WTC11 (cell line): ENCODE measurements at regions not wholly inside any gene's neighbourhood (a gene's known extent, or its start where the extent isn't known, plus 50 kb on each side); places are given as distances from the start of the nearest gene placed in this dataset.

Experiments
- ATAC-seq: fragments of 200-7000 bp; cut with Tn5 transposase; 2 replicates; pipeline ENCODE4 v1.10.0; 2021; ENCODE audit warnings: mild to moderate bottlenecking, moderate library complexity
- CTCF ChIA-PET: fragments of 300-600 bp; sonication (Branson Sonifier 250); formaldehyde crosslinking; loops from one replicate; lab custom pipeline; 2021; ENCODE audit warnings: antibody characterized with exemption; lab: Charles Lee
- POLR2A ChIA-PET: fragments of 350-600 bp; sonication (Branson Sonifier 250); formaldehyde crosslinking; loops from one replicate; lab custom pipeline; 2021; ENCODE audit warnings: antibody characterized with exemption; lab: Charles Lee
- DNase-seq: peaks from one replicate; pipeline ENCODE4 v3.0.0; 2021; ENCODE audit warnings: low spot score
- H3K27ac Mint-ChIP-seq: 2 replicates; pipeline ENCODE4 v1.8.0; 2021; ENCODE audit warnings: mixed read lengths
- H3K27me3 Mint-ChIP-seq: 2 replicates; pipeline ENCODE4 v1.8.0; 2021; ENCODE audit warnings: low read depth, mild to moderate bottlenecking, moderate library complexity, mixed read lengths
- H3K36me3 Mint-ChIP-seq: 2 replicates; pipeline ENCODE4 v1.8.0; 2021; ENCODE audit warnings: mixed read lengths
- H3K4me1 Mint-ChIP-seq: 2 replicates; pipeline ENCODE4 v1.8.0; 2022; ENCODE audit warnings: mixed read lengths
- H3K4me3 Mint-ChIP-seq: 2 replicates; pipeline ENCODE4 v1.8.0; 2021; ENCODE audit warnings: mild to moderate bottlenecking, moderate library complexity, mixed read lengths
- H3K9me3 Mint-ChIP-seq: 2 replicates; pipeline ENCODE4 v1.8.0; 2021; ENCODE audit warnings: mixed read lengths
- ATF1 ChIP-seq: sonication (generic); formaldehyde crosslinking; IDR thresholded peaks from 2 replicates; pipeline ENCODE4 v1.8.1; 2023; ENCODE audit warnings: mild to moderate bottlenecking, moderate library complexity, missing genetic modification reagents
- ELF4 ChIP-seq: sonication (generic); formaldehyde crosslinking; IDR thresholded peaks from 2 replicates; pipeline ENCODE4 v1.8.1; 2022; ENCODE audit warnings: low read depth, mild to moderate bottlenecking, moderate library complexity, missing genetic modification reagents
- FOXJ3 ChIP-seq: sonication (generic); formaldehyde crosslinking; IDR thresholded peaks from 2 replicates; pipeline ENCODE4 v1.9.0; 2021; ENCODE audit warnings: missing genetic modification reagents, mild to moderate bottlenecking, borderline replicate concordance
- FOXK1 ChIP-seq: sonication (generic); formaldehyde crosslinking; IDR thresholded peaks from 2 replicates; pipeline ENCODE4 v1.8.0; 2022; ENCODE audit warnings: mild to moderate bottlenecking, moderate library complexity, missing genetic modification reagents
- HMGA2 ChIP-seq: fragments of 250-450 bp; sonication (Bioruptor Pico); IDR thresholded peaks from 2 replicates; pipeline ENCODE4 v1.4.0; 2021; ENCODE audit warnings: mild to moderate bottlenecking, moderate library complexity
- JUN ChIP-seq: sonication (generic); formaldehyde crosslinking; IDR thresholded peaks from 2 replicates; pipeline ENCODE4 v1.8.0; 2023; ENCODE audit warnings: mild to moderate bottlenecking, missing genetic modification reagents
- MYBL2 ChIP-seq: sonication (generic); formaldehyde crosslinking; IDR thresholded peaks from 2 replicates; pipeline ENCODE4 v1.8.1; 2023; ENCODE audit warnings: mild to moderate bottlenecking, moderate library complexity, missing genetic modification reagents
- NFYB ChIP-seq: sonication (generic); formaldehyde crosslinking; conservative IDR thresholded peaks from 2 replicates; pipeline ENCODE4 v1.8.0; 2022; ENCODE audit warnings: low read depth, missing genetic modification reagents
- PREB ChIP-seq: sonication (generic); formaldehyde crosslinking; IDR thresholded peaks from 2 replicates; pipeline ENCODE4 v1.8.1; 2022; ENCODE audit warnings: mild to moderate bottlenecking, missing genetic modification reagents, moderate library complexity, borderline replicate concordance
- PRRX2 ChIP-seq: fragments of 250-450 bp; sonication (Bioruptor Pico); IDR thresholded peaks from 2 replicates; pipeline ENCODE4 v1.8.0; 2021; ENCODE audit warnings: mild to moderate bottlenecking
- TEAD1 ChIP-seq: sonication (generic); formaldehyde crosslinking; IDR thresholded peaks from 2 replicates; pipeline ENCODE4 v1.8.0; 2022; ENCODE audit warnings: mild to moderate bottlenecking, missing genetic modification reagents
- ZBTB21 ChIP-seq: sonication (generic); formaldehyde crosslinking; IDR thresholded peaks from 2 replicates; pipeline ENCODE4 v1.8.1; 2023; ENCODE audit warnings: mild to moderate bottlenecking, missing genetic modification reagents, borderline replicate concordance
- ZNF138 ChIP-seq: sonication (generic); formaldehyde crosslinking; conservative IDR thresholded peaks from 2 replicates; pipeline ENCODE4 v1.8.1; 2022; ENCODE audit warnings: mild to moderate bottlenecking, moderate library complexity, missing genetic modification reagents
- ZNF671 ChIP-seq: fragments of 250-450 bp; sonication (Bioruptor Pico); IDR thresholded peaks from 2 replicates; pipeline ENCODE4 v1.8.0; 2021; ENCODE audit warnings: mild to moderate bottlenecking
- TF ChIP-seq, protein P1 (sequence below): fragments of 250-450 bp; sonication (Bioruptor Pico); conservative IDR thresholded peaks from 2 replicates; pipeline ENCODE4 v1.9.0; 2021; ENCODE audit warnings: mild to moderate bottlenecking
- TF ChIP-seq, protein P2 (sequence below): sonication (generic); formaldehyde crosslinking; IDR thresholded peaks from 2 replicates; pipeline ENCODE4 v1.8.0; 2023; ENCODE audit warnings: missing genetic modification reagents
- TF ChIP-seq, protein P3 (sequence below): sonication (generic); formaldehyde crosslinking; conservative IDR thresholded peaks from 2 replicates; pipeline ENCODE4 v1.8.1; 2023; ENCODE audit warnings: mild to moderate bottlenecking, low read depth, missing genetic modification reagents, moderate library complexity
- TF ChIP-seq, protein P4 (sequence below): sonication (generic); formaldehyde crosslinking; IDR thresholded peaks from 2 replicates; pipeline ENCODE4 v1.8.1; 2022; ENCODE audit warnings: missing genetic modification reagents, borderline replicate concordance

DNA sequence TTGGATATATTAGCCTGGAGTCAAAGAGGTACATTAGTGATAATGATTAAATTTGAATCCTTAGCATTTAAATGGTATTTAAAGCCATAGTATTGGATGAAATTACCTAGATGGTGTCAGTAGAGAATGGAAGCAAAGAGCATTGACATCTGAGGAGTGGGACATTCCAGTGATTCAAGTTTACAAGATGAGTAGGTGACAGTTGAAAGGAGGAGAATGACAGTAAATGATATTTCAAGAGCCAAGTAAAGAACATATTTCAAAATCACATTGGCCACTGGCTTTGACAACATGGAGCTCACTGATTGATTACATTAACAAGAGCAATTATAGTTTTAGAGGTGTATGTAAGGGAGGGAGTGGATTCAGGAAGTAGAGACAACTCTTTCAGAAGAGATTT is 93.9 kb upstream of the MEF2C start:
- H3K4me1 Mint-ChIP-seq = peaks cover 28% of the 10 kb centered on the region
- no peak overlapping the region for H3K27ac Mint-ChIP-seq
- ChIA-PET POLR2A (no interaction called here), CTCF (no interaction called here)
- no peak for TF ChIP-seq ZNF138 (CRISPR knock-in tag)
- no peak for TF ChIP-seq JUN (CRISPR knock-in tag)
- no peak for TF ChIP-seq NFYB (CRISPR knock-in tag)
- H3K4me3 Mint-ChIP-seq = no peak overlapping the region
- ATAC-seq = no peak
- H3K27me3 Mint-ChIP-seq = no peaks in the 10 kb centered on the region
- H3K9me3 Mint-ChIP-seq = 0 out of 2 replicates have a peak, but pooled peaks cover under 1% of the 10 kb centered on the region
- H3K36me3 Mint-ChIP-seq = no peaks in the 10 kb centered on the region
- DNase-seq = no peak

DNA sequence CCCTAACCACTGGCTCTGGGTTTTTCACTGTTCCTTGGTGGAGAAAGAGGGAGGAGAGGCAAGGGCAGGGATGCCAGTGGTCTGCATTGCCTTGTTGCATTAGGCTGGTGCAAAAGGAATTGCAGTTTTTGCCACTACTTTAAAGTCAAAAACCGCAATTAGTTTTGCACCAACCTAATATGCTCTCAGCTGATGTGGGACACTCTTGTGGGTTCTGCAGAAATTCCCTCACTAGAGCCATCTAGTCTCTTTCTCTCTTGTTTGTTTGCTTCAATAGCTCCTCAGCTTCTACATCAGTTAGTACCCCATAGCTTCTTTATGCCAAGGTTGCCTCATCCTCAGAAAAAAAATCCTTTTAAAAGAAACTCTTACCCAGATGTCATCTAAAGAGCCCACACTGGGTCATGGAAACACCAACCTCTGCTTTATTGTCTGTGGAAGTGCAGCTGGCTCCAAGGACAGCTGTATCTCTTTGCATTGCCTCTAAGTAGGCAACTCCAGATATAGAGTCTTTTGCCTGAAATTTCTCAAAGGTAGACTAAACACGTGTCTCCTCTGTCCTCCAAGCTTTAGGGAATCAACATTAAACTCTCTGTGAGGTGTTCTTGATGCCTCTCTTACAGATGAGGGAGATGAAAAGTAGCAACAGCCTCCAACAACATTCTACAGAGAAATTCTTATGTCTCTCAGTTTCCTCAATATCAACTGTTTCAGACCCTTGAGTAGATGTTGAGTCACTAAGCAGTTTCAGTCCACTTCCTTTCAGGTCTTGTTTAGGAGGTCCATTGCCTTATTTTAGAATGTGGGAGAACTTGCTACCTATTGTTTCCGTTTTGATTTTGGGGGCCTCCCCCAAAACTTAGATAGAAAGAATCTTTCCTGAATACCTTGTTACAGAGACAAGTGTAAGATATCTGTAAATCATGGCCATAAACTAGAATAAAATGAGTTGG is 84.9 kb upstream of the MEF2C start:
- no peak for DNase-seq
- CTCF ChIA-PET = no interaction called here
- no peak for ATAC-seq
- Mint-ChIP-seq H3K4me3 (no peak overlapping the region), H3K4me1 (peaks cover 6% of the 10 kb centered on the region), H3K27ac (no peak overlapping the region), H3K36me3 (no peaks in the 10 kb centered on the region), H3K9me3 (0 out of 2 replicates have a peak, but pooled peaks cover 2% of the 10 kb centered on the region), H3K27me3 (no peaks in the 10 kb centered on the region)
- POLR2A ChIA-PET = no interaction called here
- TF ChIP-seq, protein P1, sequence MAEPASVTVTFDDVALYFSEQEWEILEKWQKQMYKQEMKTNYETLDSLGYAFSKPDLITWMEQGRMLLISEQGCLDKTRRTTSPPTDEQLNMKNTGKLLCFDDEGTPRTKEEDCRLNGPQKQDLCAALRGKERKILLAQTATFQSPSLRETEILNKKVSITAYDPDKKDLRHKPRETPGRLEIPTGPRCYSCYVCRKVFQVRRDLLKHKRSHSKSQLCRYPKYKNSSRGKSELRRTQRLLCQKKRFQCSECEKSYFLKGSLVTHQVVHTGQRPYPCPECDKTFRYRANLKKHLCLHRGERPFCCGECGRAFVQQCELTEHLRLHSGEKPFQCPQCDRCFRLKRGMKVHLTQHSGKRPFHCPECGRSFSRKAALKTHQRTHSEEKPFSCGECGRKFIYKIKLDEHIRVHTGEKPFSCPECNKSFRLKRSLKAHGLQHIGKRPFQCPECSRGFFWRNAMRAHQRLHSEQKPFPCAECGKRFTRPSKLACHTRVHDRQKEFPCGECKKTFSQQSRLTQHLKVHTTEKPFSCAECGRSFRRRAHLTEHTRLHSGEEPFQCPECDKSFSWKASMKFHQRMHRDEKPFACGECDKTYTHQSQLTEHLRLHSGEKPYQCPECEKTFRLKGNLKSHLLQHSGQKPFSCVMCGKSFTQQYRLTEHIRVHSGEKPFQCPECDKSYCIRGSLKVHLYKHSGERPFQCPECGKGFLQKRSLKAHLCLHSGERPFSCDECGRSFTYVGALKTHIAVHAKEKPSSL (CRISPR knock-in tag) = no peak
- no peak for TF ChIP-seq PREB (CRISPR knock-in tag)
- TF ChIP-seq ZBTB21 (CRISPR knock-in tag) = no peak
- TF ChIP-seq, protein P2, sequence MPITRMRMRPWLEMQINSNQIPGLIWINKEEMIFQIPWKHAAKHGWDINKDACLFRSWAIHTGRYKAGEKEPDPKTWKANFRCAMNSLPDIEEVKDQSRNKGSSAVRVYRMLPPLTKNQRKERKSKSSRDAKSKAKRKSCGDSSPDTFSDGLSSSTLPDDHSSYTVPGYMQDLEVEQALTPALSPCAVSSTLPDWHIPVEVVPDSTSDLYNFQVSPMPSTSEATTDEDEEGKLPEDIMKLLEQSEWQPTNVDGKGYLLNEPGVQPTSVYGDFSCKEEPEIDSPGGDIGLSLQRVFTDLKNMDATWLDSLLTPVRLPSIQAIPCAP = no peak
- TF ChIP-seq FOXJ3 (CRISPR knock-in tag) = no peak
- TF ChIP-seq, protein P3, sequence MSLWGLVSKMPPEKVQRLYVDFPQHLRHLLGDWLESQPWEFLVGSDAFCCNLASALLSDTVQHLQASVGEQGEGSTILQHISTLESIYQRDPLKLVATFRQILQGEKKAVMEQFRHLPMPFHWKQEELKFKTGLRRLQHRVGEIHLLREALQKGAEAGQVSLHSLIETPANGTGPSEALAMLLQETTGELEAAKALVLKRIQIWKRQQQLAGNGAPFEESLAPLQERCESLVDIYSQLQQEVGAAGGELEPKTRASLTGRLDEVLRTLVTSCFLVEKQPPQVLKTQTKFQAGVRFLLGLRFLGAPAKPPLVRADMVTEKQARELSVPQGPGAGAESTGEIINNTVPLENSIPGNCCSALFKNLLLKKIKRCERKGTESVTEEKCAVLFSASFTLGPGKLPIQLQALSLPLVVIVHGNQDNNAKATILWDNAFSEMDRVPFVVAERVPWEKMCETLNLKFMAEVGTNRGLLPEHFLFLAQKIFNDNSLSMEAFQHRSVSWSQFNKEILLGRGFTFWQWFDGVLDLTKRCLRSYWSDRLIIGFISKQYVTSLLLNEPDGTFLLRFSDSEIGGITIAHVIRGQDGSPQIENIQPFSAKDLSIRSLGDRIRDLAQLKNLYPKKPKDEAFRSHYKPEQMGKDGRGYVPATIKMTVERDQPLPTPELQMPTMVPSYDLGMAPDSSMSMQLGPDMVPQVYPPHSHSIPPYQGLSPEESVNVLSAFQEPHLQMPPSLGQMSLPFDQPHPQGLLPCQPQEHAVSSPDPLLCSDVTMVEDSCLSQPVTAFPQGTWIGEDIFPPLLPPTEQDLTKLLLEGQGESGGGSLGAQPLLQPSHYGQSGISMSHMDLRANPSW (CRISPR knock-in tag) = no peak
- no peak for TF ChIP-seq ATF1 (CRISPR knock-in tag)
- no peak for TF ChIP-seq TEAD1 (CRISPR knock-in tag)
- no peak for TF ChIP-seq ELF4 (CRISPR knock-in tag)
- TF ChIP-seq ZNF138 (CRISPR knock-in tag) = no peak
- TF ChIP-seq PRRX2 (CRISPR knock-in tag) = no peak
- TF ChIP-seq, protein P4, sequence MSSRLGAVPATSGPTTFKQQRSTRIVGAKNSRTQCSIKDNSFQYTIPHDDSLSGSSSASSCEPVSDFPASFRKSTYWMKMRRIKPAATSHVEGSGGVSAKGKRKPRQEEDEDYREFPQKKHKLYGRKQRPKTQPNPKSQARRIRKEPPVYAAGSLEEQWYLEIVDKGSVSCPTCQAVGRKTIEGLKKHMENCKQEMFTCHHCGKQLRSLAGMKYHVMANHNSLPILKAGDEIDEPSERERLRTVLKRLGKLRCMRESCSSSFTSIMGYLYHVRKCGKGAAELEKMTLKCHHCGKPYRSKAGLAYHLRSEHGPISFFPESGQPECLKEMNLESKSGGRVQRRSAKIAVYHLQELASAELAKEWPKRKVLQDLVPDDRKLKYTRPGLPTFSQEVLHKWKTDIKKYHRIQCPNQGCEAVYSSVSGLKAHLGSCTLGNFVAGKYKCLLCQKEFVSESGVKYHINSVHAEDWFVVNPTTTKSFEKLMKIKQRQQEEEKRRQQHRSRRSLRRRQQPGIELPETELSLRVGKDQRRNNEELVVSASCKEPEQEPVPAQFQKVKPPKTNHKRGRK (CRISPR knock-in tag) = no peak
- no peak for TF ChIP-seq MYBL2
- no peak for TF ChIP-seq ZNF671 (CRISPR knock-in tag)
- no peak for TF ChIP-seq HMGA2 (CRISPR knock-in tag)
- no peak for TF ChIP-seq FOXK1
- TF ChIP-seq, all 79 proteins: peak for 0
